ENCODE measurements at regions not wholly inside any gene's neighbourhood (a gene's known extent, or its start where the extent isn't known, plus 50 kb on each side); places are given as distances from the start of the nearest gene placed in this dataset.
A peak's percentile ranks its signal among the peaks of the same experiment; 100 is the strongest.

DNA sequence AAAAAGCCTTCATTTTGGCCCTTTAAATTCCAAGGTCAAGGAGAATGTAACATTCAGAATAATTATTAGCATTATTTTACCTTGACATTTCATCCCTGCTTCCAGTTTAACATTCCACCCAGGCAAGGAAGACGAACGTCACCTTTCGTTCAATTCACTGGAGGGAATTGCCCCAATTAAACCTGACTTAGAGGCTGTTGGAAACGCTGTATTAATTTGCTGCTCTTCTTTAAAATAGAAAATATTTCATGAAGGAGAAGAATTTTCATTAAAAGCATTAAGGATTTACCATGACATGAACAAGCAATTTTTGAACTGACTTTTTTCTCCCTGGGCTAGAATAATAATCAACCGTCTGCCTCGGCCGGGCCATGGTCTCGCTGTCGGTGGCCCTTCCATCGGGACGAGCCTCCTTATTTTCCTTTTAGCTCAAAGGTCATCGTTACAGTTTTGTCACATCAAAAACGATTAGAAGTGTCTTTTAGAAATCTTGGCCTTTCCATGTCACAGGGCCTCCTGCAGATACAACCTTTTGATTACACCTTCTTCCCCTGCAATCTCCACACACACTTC is 282.9 kb upstream of the SOX4 start:
- Mint-ChIP-seq H3K9me3 (ENCODE audit: low read depth) (no peaks in the 10 kb centered on the region), H3K36me3 (ENCODE audit: insufficient read depth) (no peaks in the 10 kb centered on the region), H3K4me1 (ENCODE audit: low read depth) (peaks cover 13% of the 10 kb centered on the region), H3K27ac (no peak overlapping the region), H3K4me3 (ENCODE audit: low read depth) (no peak overlapping the region), H3K27me3 (no peaks in the 10 kb centered on the region)
- DNase-seq (ENCODE audit: low spot score, unreplicated experiment): no peak
- TF ChIP-seq, protein P1, sequence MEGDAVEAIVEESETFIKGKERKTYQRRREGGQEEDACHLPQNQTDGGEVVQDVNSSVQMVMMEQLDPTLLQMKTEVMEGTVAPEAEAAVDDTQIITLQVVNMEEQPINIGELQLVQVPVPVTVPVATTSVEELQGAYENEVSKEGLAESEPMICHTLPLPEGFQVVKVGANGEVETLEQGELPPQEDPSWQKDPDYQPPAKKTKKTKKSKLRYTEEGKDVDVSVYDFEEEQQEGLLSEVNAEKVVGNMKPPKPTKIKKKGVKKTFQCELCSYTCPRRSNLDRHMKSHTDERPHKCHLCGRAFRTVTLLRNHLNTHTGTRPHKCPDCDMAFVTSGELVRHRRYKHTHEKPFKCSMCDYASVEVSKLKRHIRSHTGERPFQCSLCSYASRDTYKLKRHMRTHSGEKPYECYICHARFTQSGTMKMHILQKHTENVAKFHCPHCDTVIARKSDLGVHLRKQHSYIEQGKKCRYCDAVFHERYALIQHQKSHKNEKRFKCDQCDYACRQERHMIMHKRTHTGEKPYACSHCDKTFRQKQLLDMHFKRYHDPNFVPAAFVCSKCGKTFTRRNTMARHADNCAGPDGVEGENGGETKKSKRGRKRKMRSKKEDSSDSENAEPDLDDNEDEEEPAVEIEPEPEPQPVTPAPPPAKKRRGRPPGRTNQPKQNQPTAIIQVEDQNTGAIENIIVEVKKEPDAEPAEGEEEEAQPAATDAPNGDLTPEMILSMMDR (IDR thresholded peaks at IDR 0.05; ENCODE audit: unreplicated experiment): no peak

GRCh38 chr6:21312118-21312517 is 281.4 kb upstream of the SOX4 start:
- Mint-ChIP-seq H3K4me3 (ENCODE audit: low read depth) (no peak overlapping the region), H3K27me3 (no peaks in the 10 kb centered on the region), H3K4me1 (ENCODE audit: low read depth) (peaks cover 13% of the 10 kb centered on the region), H3K9me3 (ENCODE audit: low read depth) (no peaks in the 10 kb centered on the region), H3K36me3 (ENCODE audit: insufficient read depth) (no peaks in the 10 kb centered on the region), H3K27ac (no peak overlapping the region)
- DNase-seq (ENCODE audit: low spot score, unreplicated experiment): no peak
- TF ChIP-seq, protein P1 (IDR thresholded peaks at IDR 0.05; ENCODE audit: unreplicated experiment): no peak

DNA sequence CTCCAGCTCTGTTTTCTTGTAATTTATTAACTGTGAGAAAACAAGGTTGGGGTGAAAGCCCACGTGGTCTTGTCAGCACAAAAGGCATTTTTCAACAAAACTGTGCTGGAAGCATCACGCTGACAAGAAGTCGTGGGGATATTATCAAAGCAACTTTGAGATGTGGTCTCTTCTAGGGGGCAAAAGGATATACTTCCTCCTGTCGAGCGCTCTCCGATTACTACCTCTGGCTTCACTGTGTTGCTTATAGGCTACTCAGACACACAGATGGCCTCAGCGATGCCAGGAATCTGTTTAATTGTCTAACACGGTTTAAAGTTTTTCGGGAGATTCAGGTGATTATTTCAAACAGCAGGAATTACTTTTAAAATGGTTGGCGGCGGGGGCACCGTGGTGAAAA is 275.9 kb upstream of the SOX4 start:
- Mint-ChIP-seq H3K27ac (peak overlapping the region; percentile 46), H3K4me1 (ENCODE audit: low read depth) (peaks cover 9% of the 10 kb centered on the region), H3K27me3 (no peaks in the 10 kb centered on the region), H3K4me3 (ENCODE audit: low read depth) (no peak overlapping the region), H3K9me3 (ENCODE audit: low read depth) (peaks cover 11% of the 10 kb centered on the region), H3K36me3 (ENCODE audit: insufficient read depth) (peaks cover 4% of the 10 kb centered on the region)
- no peak for DNase-seq (ENCODE audit: low spot score, unreplicated experiment)
- TF ChIP-seq, protein P1 (IDR thresholded peaks at IDR 0.05; ENCODE audit: unreplicated experiment): no peak

GRCh38 chr6:21321076-21321475 is 272.5 kb upstream of the SOX4 start:
- H3K36me3 Mint-ChIP-seq (ENCODE audit: insufficient read depth): peaks cover 4% of the 10 kb centered on the region
- TF ChIP-seq, protein P1 (IDR thresholded peaks at IDR 0.05; ENCODE audit: unreplicated experiment): no peak
- no peaks in the 10 kb centered on the region for H3K27me3 Mint-ChIP-seq
- peaks cover 10% of the 10 kb centered on the region for H3K4me1 Mint-ChIP-seq (ENCODE audit: low read depth)
- peaks cover 11% of the 10 kb centered on the region for H3K9me3 Mint-ChIP-seq (ENCODE audit: low read depth)
- H3K4me3 Mint-ChIP-seq (ENCODE audit: low read depth): no peak overlapping the region
- H3K27ac Mint-ChIP-seq: no peak overlapping the region
- no peak for DNase-seq (ENCODE audit: low spot score, unreplicated experiment)

DNA sequence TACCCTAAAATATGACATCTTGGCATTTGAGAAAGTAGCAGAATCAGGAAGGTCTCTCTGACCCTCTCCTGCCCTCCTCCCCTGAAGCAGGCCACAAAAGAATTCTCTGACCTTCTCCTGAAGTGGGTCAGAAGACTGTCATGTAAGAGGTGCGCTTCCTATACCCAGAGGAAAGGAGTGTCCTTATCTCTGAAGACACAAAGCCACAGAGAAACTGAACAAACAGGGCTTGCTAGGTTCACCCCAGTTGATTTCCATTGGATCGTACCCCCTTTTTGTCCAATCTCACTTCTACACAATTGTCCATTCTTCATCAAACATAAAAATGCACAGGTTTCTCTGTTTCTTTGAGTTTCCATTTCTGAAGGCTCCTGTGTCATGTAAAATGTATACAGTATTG is 272.0 kb upstream of the SOX4 start:
- Mint-ChIP-seq H3K4me1 (ENCODE audit: low read depth) (peaks cover 10% of the 10 kb centered on the region), H3K36me3 (ENCODE audit: insufficient read depth) (peaks cover 4% of the 10 kb centered on the region), H3K27ac (no peak overlapping the region), H3K4me3 (ENCODE audit: low read depth) (no peak overlapping the region), H3K9me3 (ENCODE audit: low read depth) (peaks cover 11% of the 10 kb centered on the region), H3K27me3 (no peaks in the 10 kb centered on the region)
- DNase-seq (ENCODE audit: low spot score, unreplicated experiment): no peak
- TF ChIP-seq, protein P1 (IDR thresholded peaks at IDR 0.05; ENCODE audit: unreplicated experiment): no peak
